GM19324 (cell line): ENCODE measurements at regions not wholly inside any gene's neighbourhood (a gene's known extent, or its start where the extent isn't known, plus 50 kb on each side); places are given as distances from the start of the nearest gene placed in this dataset.

Source experiments
- ATAC-seq: cut with Tn5 transposase; IDR thresholded peaks from one replicate; pipeline ENCODE4 v1.9.1; 2021; ENCODE audit warnings: mild to moderate bottlenecking, moderate library complexity; ENCODE audit not compliant: unreplicated experiment, low FRiP score

DNA sequence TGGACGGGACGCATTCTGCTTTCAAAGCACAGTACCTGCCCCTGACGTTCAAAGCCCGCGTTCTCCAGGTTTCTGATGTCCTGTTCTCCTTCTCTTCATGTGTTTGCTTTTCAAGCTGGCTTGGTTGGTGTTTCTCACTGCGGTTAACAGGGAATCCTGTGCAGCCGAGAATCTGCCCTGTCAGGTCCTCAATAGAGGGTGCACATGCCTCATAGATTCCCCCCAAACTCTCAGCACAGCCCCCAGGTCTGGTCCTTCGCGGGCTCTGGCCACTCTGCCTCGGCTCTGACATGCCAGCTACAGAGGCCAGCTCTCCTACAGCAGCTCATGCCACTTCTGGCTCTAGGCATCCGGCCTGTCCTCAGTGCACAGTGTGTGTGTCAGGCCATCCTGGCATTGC, 1343.8 kb downstream of the TBC1D22A start:
- ATAC-seq, result no peak

DNA sequence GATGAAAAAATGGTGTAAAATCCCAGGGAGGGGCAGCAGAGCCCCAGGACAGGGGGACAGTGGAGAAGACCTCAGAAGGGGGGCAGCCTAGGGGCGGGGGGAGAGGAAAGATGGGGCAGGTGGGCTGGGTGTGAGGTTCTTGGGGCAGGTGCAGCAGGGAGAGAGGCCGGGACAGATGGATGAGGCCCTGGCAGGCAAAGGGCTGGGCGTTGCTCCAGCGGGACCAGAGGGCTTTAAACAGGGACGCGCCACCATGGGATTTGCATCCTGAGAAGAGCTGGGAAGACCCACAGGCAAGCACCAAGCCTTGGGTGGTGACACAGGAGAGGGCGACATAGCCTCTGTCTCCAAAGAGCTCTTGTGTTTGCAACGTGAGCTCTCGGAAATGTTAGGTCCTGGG, 1342.8 kb downstream of the TBC1D22A start:
- no peak for ATAC-seq

DNA sequence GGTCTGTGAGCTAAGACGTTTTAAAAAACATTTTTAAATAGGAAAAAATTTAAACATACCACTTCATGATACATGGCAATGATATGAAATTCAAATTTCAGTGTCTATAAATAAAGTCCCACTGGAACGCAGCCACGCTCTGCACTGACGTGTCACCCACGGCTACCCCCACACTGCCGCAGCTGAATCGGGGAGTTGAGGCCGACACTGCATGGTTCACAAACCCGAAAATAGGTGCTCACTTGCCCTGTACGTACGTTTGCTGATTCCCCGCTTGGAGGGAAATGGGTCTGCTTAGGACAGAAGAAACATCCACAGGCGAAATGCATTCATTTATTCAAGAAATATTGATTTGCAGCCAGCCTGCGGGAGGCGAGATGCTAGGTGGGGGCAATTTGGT, 1342.3 kb downstream of the TBC1D22A start:
- ATAC-seq, result no peak

DNA sequence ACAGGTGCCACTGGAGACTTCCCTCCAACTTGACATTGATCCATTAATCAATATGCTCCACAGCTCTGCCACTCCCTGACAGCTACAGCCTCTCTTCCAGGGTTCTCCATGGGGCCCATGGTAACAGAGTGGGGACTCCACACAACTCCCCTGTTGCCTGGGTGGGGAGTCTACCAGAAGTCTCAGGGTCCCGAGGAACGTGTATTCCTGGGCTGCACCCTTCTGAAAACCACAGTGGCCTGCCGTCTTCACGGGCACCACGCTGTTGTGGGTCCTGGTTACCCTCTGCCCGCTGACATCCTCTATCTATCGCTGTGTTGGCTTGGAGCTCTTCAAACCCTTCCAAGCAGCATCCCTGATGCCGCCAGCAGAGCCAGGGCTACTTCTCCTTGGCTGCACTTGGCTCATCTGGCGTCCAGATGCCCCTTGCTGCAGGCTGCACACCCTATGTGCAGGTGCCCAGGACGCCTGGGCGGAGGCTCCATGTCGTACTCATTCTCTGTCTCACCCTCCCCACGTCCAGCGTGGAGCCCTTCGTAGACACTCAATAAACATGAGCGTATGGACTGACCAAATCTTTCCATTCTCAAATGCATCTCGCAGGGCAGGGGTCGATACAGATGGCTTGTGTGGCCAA, 1341.8 kb downstream of the TBC1D22A start:
- ATAC-seq, result no peak

GRCh38 chr22:48103126-48103875, 1340.9 kb downstream of the TBC1D22A start:
- ATAC-seq, result no peak

- no peak for ATAC-seq
Observed at GRCh38 chr22:48102581-48102980, 1340.1 kb downstream of the TBC1D22A start.

DNA sequence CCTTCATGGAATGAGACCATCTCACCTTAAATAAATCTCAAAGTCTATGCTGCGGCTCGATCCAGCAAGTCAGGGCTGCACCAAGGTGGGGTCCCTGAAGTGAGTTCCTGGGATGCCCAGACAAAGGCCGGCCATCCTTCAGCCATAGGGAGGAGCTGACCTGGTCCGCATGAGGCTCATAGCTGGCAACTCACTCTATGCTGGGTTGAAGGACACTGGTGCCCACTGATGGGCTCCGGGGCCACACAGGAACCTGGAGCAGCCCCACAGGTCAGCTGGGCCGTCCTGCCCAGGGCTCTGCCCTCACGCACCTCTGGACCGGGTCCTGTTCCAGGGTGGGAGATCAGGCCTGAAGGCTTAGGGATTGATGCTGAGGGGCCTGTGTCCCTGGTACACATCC, 1339.3 kb downstream of the TBC1D22A start:
- no peak for ATAC-seq

DNA sequence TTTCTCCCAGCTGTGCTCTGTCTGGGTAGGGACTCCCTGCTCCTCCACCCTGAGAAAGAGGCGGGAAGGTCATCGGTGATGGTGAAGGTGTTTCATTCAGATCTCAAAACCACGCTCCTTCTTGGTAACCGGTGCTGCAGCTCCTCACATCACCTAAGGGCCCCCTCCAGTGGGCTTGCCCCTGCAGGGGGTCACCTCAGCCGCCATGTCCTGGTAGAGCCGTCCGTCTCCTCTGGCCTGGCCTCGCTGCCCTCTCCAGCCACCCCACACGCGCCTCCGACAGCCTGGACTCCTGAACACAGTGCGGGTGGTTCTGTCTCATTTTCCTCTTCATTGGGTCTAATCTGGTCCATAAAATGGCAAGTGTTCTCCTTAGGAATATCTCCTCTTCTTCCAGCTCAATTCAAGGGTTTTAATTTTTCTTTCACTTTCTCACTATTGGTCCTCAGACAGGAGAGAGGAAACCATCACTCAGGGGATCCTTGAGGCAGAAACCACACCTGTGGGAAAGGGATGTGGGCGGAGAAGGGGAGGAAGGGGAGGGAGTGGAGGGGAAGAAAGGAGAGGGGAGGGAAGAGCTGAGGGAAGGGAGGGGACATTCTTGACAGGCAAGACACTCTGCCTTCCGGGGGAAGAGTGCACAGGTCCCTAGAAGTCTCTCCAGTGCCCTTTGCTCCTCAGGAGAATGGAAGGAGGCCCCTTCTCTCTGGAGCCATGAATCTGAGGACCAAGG, 1338.4 kb downstream of the TBC1D22A start:
- ATAC-seq, result no peak

- no peak for ATAC-seq
Observed at GRCh38 chr22:48099671-48100070, 1337.2 kb downstream of the TBC1D22A start.

DNA sequence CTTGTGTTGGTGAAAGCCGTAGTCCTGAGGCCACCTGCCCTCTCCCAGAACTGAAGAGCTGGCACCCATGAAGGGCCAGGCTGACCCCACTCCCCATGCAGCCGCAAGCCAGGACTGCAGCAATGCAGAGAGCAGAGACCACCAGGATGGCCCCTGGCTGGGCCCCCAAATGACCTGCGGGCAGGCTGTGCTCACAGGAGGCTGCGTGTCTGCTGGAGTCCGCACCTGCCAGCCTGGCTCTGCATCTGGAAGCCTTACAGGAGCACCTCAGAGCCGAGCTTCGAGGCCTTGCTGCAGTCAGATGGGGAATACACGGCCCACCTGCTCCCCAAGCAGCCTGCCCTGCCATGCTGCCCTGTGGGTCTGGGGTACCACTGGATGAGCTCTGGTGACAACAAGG, 1336.8 kb downstream of the TBC1D22A start:
- ATAC-seq, result no peak

DNA sequence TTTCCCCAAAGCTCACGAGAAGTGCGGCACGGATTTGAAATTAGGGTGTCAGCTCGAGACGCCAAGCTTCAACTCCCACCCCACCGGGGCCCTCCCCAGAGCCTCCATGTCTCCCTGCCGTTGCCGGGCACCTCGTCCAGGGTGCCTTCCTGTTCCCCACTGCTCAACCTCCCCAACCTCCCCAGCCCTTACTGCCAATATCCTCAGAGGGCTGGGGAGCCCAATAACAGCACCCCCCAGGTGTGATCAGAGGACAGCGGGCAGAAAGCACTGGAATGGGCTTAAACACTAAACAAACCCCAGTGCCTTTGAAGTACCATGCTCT, 1336.4 kb downstream of the TBC1D22A start:
- peak; percentile 12 for ATAC-seq

GRCh38 chr22:48098243-48098920, 1335.9 kb downstream of the TBC1D22A start:
- peak; percentile 76 for ATAC-seq

DNA sequence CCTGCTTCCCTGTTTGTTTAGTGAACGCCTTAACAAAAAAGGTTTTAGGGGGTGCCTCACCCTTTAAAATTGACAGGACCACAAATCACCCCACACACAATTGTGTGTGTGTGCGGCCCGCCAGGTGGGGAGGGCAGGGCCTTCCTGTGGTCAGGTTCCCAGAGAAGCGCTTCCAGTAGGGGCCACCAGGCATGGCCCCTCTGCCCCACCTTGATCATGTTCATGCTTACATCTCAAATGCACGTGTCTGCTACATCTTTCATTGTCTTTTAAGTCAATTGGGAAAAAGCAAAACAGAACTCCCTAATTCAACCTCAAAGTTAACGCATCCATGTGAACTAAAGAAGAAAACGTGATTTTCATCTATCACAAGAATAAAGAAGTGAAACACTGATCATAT, 1335.3 kb downstream of the TBC1D22A start:
- peak; percentile 29 for ATAC-seq

- no peak for ATAC-seq
Observed at GRCh38 chr22:48096851-48097665, 1334.6 kb downstream of the TBC1D22A start.

GRCh38 chr22:48096411-48096810, 1334.0 kb downstream of the TBC1D22A start:
- ATAC-seq, result no peak

DNA sequence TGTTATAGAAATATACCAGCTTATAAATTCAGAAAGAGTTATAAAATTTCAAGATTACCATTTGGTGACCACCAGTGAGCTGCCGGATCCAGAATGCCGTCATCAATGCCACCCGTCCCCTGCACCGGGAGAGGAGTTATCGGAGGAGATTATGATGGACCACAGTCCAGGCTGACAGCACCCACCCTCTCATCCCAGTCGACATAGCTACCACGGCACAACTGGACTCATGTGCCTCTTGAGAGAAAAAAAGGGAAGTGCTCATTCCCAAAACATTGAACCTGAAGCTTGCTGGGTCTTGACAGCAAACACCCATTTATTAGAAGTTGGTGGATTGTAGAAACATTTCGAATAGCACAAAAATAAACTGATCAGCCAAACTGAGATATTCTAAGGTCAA, 1331.5 kb downstream of the TBC1D22A start:
- no peak for ATAC-seq

DNA sequence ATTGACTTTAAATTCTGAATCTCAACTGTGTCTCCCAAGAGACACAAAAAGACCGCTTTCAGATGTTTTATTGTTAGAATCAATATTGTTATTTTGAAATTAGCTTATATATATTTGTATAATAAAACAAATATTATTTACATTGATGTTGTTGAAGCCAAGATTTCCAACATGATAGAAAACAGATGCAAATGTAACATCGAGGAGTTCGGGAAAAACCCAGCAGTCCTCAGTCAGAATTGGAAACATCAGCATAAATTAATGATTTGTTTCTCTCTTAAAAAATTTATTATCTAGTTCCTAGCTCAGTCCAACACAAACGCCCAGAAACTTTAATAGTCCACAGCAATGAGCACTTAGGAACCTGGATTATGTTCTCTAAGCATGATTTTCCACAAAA, 1330.4 kb downstream of the TBC1D22A start:
- ATAC-seq, result no peak

DNA sequence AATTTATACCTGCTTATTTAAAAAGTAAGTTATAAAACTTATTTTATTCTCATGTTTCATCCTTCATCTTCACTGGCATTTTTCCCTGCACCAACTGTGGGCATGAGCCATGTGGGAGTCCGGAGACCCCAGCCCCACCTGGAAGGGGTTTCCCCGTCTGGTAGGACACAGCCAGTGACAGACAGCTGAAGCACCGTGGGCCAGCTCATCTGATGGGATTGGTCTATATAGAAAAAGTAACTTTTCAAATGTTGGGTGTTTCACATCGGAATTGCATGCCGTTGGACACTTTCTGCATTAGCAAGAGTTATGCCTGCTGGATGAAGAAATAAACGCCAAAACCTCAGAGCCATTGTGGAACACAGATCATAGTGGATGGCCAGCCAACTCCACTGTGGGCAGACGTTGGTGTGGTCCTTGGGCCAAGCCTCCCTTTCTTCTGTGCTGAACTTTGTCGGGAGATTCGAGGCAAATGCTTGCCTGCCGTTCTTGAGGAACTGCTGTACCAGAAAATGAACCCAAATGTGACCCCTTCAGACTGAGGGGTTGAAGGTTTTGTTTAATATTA, 1329.3 kb downstream of the TBC1D22A start:
- no peak for ATAC-seq

- no peak for ATAC-seq
Observed at GRCh38 chr22:48091060-48091650, 1328.7 kb downstream of the TBC1D22A start.

DNA sequence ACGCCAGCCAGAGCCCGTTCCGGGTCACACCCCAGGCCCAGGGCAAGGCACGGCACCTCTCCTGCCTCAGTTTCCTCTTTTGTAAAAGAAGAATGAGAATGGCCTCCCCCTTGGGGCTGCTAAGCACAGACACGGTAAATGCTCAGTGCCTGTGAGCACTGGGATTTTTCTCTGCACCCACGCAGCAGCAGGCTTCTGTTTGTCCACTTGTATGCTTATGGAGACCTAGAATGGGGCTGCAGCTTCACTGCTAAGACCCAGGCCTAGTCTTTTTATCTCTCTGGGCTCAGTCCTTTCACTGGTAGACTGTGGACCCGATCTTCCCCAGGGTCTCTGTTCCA, 1327.9 kb downstream of the TBC1D22A start:
- ATAC-seq, result no peak
